Left renal pelvis (tissue), 4 donors: ENCODE measurements at regions not wholly inside any gene's neighbourhood (a gene's known extent, or its start where the extent isn't known, plus 50 kb on each side); places are given as distances from the start of the nearest gene placed in this dataset.

Source experiments
- DNase-seq, 4 donors: peaks; one replicate each; pipeline ENCODE4 v3.0.0-alpha.2; 2013; ENCODE audit warnings: low read depth in 4 of 4, low spot score in 3 of 4

- no peak for DNase-seq
Measured at GRCh38 chr18:57918601-57919000, 115.5 kb upstream of the ATP8B1 start.

GRCh38 chr18:57916684-57917083 lies 113.6 kb upstream of the ATP8B1 start:
- DNase-seq, result no peak

- no peak for DNase-seq
Measured at GRCh38 chr18:57915865-57916582, 112.9 kb upstream of the ATP8B1 start.

- DNase-seq, result no peak
Measured at GRCh38 chr18:57915248-57915647, 112.1 kb upstream of the ATP8B1 start.

- DNase-seq, result no peak
Measured at GRCh38 chr18:57913686-57914085, 110.6 kb upstream of the ATP8B1 start.

GRCh38 chr18:57910817-57911216 lies 107.7 kb upstream of the ATP8B1 start:
- DNase-seq, result no peak

GRCh38 chr18:57910134-57910533 lies 107.0 kb upstream of the ATP8B1 start:
- DNase-seq, result no peak

GRCh38 chr18:57909620-57910019 lies 106.5 kb upstream of the ATP8B1 start:
- DNase-seq, result no peak

GRCh38 chr18:57908092-57908491 lies 105.0 kb upstream of the ATP8B1 start:
- no peak for DNase-seq

GRCh38 chr18:57907550-57907949 lies 104.4 kb upstream of the ATP8B1 start:
- no peak for DNase-seq

- no peak for DNase-seq
Measured at GRCh38 chr18:57906852-57907251, 103.7 kb upstream of the ATP8B1 start.

GRCh38 chr18:57904535-57904934 lies 101.4 kb upstream of the ATP8B1 start:
- DNase-seq, result no peak

- DNase-seq, result no peak
Measured at GRCh38 chr18:57902721-57903120, 99.6 kb upstream of the ATP8B1 start.

- no peak for DNase-seq
Measured at GRCh38 chr18:57901825-57902589, 98.9 kb upstream of the ATP8B1 start.

- no peak for DNase-seq
Measured at GRCh38 chr18:57900906-57901435, 97.9 kb upstream of the ATP8B1 start.

GRCh38 chr18:57898506-57899124 lies 95.5 kb upstream of the ATP8B1 start:
- no peak for DNase-seq

GRCh38 chr18:57895182-57895581 lies 92.1 kb upstream of the ATP8B1 start:
- no peak for DNase-seq

- DNase-seq, result no peak
Measured at GRCh38 chr18:57891707-57892391, 88.7 kb upstream of the ATP8B1 start.

- no peak for DNase-seq
Measured at GRCh38 chr18:57890266-57890665, 87.2 kb upstream of the ATP8B1 start.

GRCh38 chr18:57889841-57890240 lies 86.7 kb upstream of the ATP8B1 start:
- DNase-seq, result no peak
